ENCODE measurements at regions not wholly inside any gene's neighbourhood (a gene's known extent, or its start where the extent isn't known, plus 50 kb on each side); places are given as distances from the start of the nearest gene placed in this dataset.
"Not testable (repeated sequence)": the region's sequence is repeated elsewhere in the genome, so short reads cannot be mapped to it uniquely, and the experiment has no call there.

DNA sequence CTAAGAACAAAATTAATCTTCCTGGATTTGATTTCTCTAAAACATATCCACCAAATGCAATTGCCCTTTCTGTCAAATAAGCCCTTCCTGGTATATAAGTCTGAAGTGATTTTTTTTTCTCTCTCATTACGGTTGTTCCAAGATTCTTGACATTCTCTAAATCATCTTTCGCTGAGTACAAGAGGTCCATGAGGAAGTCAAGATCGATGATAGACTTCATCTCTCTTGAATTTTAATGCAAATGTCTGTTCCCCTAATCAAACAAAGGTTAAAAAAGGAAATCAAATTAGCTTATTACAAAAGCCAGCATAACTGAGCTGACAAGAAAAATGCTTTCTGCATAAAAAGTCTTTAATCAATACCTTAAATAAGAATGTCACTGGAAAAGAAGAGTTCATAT, 77.4 kb upstream of the ITGB1 start:
- DNase-seq: no peak

DNA sequence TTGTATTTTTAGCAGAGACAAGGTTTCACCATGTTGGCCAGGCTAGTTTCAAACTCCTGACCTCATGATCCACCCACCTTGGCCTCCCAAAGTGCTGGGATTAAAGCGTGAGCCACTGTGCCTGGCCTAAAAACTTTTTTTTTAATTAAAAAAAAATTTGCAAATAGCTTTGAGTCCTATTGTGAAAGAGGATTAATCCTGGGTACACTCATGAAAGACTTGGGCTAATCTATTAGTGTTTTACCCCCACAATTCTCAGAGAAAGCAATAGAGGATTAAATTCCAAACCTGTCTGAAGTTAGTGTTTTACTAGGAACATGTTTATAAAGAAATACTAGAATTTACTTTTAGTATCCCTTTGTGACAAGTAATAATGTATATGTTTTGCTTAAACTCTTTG, 76.9 kb upstream of the ITGB1 start:
- DNase-seq: no peak

DNA sequence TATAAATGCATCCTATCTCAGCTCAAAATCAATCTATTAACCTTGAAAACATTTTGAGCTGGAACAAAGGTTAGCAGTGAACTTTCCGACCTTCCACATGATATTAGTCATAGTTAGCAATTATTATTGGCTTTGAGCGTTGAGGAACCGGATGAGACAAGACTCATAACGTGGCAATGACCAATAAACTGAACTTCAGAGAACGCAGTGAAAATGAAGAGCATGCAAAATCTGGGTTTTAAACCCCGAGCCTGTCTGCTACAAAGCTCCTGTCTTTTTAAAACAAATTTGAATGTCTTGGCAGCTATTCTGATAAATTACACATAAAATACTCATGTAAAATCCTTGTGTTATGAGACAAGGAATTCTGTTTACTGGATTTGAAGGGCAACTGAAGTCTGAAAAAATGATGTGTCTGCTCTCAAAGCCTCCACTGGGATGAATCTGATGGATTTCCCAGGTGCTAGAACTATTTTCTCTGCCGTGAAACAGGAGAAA, 74.7 kb upstream of the ITGB1 start:
- DNase-seq: no peak

DNA sequence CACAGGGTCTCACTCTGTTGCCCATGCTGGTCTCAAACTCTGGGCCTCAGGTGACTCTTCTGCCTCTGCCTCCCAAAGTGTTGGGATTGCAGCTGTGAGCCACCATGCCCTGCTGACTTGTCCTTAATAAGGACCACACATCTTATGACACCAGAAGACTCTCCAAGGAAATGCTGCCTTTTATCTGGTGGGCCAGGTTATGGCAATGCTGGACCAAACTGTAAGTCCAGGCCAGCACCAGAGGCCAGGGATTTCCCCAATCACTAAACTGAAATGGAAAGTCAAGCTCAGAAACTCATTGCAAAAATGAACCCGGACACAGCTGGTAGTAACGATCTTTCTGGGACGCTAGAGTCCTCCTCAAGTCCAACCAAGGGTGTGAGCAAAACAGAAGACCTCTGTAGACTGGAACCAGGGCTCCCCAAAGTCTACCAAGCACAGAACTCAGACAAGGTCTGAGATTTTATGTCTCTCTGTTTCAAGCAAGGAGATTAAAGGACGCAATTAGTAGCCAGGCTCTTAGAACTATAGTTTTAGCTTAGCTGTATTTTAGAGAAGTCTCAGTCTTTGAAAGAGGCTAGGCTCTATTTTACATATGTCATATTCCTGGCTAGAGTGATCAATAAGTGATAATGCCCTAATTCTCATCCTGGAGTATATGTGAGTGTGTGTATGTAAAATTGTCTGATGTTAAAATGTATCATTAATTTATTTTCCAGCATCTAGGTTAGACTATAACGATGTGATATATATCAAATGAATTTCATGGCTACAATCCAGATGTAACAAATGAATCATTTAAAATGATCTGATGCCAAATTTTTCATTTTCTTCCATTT, 74.0 kb upstream of the ITGB1 start:
- no peak for DNase-seq

DNA sequence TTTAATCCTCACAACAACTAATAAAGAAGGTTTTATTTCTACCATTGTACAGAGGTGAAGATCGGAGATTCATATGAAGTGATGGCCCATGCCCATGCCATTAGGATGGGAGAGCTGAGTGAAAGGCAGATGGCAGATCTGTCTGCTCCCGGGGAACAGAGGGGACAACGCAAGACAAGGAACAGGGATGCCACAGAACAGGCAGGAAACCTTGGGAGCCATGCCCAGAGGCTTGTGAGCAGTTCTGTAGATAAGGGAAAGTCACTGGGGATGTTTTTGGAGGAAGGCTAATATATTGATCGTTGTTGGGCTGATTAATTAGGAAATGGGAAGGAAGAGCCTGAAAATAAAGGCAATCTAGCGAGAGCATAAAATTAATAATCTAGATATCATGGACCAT, 73.1 kb upstream of the ITGB1 start:
- DNase-seq: no peak

DNA sequence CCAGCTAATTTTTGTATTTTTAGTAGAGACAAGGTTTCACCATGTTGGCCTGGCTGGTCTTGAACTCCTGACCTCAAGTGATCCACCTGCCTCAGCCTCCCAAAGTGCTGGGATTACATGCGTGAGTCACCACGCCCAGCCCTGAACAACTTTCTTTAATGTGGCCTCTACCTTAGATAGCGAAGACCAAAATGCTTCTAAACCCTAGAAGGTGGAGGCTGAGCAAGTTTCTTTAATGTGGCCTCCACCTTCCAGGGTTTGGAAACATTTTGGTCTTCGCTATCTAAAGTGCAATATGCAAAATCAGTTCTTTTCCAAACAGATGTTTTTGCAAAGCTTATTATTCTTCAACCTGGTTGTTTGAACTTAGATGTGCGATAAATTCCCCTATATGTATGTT, 70.5 kb upstream of the ITGB1 start:
- peak; percentile 65 for DNase-seq

DNA sequence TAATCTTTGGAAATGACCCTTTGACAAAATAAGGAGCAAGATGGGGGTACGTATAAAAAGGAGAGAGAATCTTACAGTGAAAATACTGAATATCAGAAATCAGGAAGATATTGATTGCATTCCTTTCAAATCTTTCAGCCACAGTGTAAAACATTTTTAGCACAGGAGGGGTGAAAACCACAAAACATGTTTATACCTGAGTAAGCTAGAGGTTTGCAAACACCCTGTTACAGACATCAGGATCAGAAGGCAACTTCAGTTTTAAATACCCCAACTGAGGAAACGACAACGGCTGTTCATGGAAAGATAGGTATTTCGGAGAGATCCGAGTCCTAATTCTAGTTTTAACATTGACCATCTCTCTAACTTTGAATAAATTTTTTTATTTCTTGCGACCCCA, 69.1 kb upstream of the ITGB1 start:
- no peak for DNase-seq

DNA sequence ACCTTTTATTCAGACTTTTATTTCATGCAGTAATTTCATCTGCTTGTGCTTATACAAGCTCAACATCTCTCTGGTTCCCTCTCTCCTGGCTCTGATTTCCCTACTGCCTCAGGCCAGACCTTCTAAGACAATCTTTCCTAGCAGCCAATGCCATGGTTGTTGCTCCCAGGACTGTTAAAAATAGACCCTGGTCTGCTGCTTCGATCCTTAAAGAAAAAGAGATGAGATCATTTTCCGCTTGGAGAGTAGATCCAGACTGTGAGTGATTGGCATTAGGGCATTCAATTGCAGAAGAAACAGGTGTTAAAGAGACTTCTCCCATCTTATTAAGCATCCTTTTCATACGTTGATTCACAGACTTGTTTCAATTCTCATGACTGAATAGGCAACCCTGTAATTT, 68.4 kb upstream of the ITGB1 start:
- no peak for DNase-seq

DNA sequence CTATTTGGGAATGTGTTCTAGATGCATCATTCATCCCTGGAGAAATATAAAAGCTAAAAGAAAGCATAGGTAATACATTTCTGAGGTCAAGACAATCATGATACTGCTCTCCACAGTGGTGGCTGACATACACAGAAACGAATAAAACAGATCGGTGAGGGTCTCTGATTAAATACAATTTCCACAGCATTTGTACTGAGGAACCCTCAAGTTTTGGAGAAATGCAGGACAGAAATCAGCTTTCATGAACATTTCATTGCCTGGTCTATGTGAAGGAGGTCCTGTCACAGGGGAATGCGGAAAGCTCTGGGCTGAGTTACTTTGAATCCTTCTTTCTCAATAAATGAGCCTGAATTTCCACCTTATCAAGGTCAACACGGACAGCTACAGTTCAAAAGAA, 67.9 kb upstream of the ITGB1 start:
- DNase-seq: no peak

DNA sequence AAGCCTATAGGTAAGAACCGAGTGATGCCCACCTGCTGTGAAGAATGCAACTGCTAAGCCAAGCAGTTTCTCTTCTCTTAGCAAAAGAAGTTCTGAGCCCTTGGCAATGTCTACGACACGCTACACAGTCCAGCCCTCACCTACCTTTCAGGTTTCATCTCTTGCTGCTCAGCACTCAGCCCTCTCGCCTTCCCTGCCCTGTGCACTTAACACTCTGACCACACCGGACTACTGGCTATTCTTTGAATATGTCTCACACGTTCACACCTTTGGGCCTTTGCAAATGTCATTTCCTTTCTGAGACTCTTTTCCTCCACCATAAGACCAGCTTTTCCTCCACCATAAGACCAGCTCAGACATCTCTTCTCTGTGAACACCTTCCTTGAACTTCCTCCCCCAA, 67.0 kb upstream of the ITGB1 start:
- peak; percentile 29 for DNase-seq

DNA sequence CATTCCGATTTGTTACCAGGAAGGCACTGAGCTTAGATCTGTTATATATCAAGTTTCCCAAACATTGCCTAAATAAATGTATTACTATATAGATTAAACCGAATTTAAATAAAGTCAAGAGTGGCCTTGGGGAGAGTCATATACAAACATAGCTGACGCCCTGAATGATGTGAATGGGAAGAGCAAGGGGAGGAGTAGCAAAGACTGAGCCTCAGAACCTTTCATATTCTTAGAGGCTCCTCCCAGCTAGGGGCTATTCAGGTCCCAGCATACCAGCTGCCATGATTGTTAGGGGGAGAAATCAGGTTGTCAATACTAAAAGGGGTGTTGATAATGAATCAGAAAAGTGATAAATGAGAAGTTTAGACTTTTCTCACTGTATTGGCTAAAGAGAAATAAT, 64.7 kb upstream of the ITGB1 start:
- DNase-seq: no peak

DNA sequence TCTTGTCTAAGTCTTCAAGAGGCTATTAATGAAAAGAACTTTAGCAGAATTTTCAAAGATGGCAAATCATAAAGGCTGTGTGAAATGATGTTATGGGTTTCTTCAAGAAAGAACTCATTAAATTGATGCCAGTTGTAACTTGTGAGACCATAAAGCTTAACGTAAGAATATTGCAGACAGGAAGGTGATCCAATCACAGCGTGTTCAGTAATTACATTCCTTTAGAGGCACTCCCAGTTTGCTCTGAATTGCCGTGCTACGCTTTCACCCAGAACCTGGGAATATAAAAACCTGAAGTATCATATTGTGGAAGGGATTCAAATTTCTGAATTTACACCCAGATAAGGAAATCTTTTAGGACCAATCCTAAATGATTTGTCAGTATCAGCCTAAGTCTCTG, 64.1 kb upstream of the ITGB1 start:
- no peak for DNase-seq

DNA sequence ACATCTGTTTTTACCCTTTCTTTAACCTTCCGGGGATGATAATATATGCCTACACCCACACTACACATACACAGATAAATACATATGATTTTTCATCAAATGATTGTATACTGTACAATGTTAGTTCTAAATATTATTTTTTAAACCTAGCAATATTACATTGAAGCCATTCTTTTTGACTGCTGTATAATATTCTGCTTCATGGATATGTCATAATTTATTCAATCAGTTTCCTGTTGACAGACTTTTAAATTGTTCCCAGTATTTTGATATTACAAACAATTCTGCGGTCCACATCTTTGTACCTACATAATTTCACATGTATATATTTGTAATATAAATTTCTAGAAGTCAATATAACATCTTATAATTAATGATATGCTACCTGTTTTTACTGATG, 59.0 kb upstream of the ITGB1 start:
- DNase-seq: no peak

DNA sequence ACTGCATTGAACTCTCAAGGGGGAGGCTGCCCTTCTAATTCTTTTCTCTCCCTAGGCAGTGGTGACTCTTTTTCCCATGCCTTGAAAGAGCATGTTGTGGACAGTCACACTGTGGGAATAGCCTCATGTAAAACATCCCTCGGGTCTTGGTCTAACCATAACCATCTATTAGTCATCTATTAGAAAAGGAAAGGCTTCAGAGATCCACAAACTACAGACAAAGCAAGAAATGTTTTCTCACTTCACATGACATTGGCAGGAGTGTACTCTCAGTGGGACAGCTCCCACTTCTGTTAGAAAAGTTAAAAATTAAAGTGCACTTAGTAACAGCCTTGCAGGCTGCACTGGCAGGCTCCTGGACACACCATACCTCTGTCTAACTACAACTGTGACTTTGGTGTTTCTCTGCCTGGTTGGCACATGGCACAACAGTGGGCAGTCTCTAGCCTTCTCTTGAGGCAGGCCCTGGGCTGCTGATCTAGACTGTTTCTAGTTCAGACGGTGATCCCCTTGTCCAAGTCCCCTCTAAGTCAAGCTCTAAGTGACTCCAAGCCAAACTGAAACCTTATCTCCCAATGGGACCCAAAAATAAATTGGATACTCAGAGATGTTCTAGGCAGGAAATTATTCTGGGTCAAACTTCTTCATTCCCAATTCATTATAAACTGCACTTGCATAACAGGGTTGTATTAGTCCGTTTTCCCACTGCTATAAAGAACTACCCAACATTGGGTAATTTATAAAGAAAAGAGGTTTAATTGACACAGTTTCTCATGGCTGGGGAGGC, 57.9 kb upstream of the ITGB1 start:
- no peak for DNase-seq

DNA sequence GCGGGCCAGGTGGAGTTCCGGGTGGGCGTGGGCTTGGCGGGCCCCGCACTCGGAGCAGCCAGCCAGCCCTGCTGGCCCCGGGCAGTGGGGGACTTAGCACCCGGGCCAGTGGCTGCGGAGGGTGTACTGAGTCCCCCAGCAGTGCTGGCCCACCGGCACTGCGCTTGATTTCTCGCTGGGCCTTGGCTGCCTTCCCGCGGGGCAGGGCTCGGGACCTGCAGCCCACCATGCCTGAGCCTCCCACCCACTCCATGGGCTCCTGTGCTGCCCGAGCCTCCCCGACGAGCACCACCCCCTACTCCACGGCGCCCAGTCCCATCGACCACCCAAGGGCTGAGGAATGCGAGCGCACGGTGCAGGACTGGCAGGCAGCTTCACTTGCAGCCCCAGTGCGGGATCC, 55.3 kb upstream of the ITGB1 start:
- DNase-seq: not testable (repeated sequence)

DNA sequence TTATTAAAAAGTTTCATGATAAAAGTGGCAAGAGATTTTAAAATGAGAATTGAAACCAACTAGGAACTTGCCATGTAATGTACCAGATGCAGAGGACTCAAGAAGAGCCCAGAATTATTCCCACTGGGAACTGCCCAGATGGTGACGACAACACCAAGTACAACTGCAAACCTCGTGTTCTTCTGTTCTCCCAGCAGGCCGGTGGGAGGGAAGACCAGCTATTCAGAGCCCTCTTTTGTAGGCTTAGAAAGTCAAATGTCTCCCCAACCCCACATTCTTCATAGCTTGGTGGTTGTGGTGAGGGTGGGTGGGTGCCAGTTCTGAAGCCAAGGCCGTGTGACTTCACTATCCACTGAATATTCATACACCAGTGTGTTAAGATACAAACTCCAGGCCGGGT, 54.3 kb upstream of the ITGB1 start:
- DNase-seq: no peak

DNA sequence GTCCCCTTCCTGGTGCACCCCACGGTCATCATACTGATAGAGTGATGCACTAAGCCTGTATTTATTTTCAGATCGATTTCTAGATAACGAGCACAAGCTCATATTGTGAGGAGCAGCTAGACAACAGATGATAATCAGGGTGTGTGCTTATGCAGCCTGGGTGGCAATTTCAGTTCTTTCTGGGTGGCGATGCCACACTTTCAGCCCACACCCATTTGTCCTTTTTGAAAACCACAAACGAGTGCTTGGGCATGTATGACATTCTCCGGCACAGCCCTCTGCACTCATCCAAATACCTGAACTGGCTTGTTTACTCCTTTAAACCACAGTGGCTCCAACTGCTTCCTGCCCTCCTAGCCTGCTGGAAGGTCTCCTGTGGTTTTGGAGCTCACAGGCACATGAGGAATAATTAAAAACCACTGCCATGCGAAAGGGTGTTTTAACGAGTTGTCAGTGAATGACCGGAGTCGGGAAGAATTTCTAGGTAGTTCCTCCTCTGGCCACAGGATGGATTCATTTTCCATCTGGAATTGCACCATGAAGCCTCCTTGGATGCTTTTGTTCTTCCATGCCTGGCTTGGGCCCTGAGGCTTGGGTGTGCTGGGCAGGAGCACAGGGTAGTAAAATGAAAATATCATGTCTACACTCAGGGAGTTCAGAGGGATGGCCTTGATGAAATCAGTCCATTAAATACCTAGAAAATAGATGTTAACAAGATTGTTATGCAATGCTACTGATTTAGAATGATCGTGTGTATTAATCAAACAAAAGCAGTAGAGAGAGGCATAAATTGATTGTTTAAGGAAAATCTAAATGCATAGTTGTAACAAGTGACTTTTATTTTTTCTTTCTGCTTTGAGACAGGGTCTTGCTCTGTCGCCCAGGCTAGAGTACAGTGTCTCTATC, 52.4 kb upstream of the ITGB1 start:
- DNase-seq: peak; percentile 70

DNA sequence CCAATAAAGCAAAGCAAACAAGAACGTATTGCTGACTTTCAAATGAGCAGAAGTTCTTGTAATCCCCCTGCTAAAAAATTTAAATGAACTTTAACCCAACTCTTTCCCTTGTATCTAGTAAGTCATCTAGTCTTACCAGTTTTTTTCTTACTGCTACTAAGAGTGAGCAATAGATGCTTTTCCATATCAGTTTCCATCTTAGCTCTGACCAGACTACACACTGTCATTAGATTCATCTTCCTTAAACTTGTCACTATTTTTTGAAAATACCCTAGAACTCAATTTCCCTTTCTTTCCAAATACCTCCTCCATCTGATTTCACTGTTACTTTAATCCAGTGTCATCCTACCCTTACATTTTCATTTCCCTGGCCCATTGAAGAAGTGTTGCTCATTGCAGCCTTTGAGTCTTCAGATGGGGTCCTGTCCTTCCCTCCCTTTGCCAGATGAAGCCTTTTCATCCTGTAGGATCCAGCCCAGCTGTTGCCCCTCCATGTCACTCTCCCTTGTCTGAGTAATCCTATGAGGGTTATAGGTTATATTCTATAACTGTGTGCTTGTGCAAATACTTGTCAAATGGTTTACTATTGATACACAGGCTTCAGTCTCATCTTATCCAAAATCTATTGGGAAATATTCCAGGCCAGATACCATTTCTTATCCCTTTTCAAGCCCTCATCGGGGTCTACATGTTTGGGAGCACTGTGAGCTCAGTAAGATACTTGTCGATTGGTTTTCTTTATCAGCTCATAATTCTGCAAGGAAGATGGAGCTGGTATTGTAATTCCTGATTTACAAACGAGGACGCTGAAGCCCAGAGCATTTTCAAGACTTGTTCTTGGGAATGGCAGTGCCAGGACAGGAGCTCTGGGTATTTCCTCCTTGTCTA, 51.5 kb upstream of the ITGB1 start:
- DNase-seq: no peak

DNA sequence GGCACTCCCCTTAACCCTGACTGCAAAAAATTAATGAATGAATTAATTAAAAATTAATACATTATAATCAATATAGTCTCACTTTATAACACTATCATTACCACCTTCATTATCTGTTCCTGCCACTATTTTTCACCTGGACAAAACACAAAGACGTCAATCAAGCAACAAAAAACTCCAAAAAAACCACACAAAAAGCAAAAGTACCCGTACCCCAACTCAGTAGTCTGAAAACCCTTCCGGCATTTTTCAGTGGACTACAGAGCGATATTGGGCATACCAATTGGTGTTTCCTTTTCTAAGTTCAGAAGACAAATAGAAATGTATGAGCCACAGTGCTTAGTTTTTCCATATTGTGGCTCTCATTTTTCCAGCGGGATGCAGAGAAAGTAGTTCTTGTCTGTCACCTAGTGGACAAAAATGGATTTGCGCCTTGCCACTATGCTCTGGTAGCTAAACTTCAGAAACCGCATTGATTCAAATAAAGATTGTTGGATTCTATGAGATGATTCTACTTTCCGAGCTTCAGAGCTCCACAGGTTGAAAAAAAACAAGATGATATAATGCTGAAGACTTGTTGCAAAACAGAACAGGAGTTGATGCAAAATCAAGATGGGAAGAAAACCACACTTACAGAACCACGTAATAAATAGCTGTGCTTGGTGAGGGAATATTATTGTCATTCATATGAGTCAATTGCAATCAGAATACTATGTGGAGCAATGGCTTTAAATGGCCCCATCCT, 50.6 kb upstream of the ITGB1 start:
- DNase-seq: peak; percentile 80

DNA sequence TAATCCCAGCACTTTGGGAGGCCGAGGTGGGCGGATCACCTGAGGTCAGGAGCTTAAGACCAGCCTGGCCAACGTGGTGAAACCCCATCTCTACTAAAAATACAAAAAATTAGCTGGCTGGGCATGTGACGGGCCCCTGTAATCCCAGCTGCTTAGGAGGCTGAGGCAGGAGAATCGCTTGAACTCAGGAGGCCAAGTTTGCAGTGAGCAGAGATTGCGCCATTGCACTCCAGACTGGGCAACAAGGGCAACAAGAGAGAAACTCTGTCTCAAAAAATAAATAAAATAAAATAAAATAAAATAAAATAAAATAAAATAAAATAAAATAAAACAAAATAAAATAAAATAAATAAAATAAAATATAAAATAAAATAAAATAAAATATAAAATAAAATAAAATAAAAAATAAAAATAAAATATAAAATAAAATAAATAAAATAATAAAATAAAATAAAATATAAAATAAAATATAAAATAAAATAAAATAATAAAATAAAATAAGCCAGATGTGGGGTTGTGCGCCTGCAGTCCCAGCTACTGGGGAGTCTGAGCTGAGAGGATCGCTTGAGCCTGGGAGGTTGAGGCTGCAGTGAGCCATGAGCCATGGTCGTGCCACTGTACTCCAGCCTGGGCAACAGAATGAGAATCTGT, 49.8 kb upstream of the ITGB1 start:
- DNase-seq: not testable (repeated sequence)
